Pancreas (tissue), 10 donors: ENCODE measurements at regions not wholly inside any gene's neighbourhood (a gene's known extent, or its start where the extent isn't known, plus 50 kb on each side); places are given as distances from the start of the nearest gene placed in this dataset.

ENCODE experiments used
- ATAC-seq, 4 donors: fragments of 200-7000 bp; cut with Tn5 transposase; one replicate each; pipeline versions ENCODE4 v1.8.0 to v1.9.1; 2020; ENCODE audit warnings: mild to moderate bottlenecking in 4 of 4, moderate library complexity in 4 of 4
- DNase-seq, 6 donors: peaks; one replicate each; pipeline ENCODE4 v3.0.0-alpha.2; 2020
- FAIRE-seq: peaks from 2 replicates; lab custom pipeline; 2012; peaks lifted over from hg19 to GRCh38; lab: Jason Lieb, UNC
- H3K27ac ChIP-seq, 4 donors: fragments of 200-600 bp; sonication (generic); 1 replicate in 3 of 4; 2 replicates in 1 of 4; pipeline versions ENCODE4 v1.5.0 to v1.8.0; 2020
- H3K27me3 ChIP-seq, 4 donors: fragments of 200-600 bp; one replicate each; pipeline ENCODE4 v1.8.0; 2021
- H3K36me3 ChIP-seq, 3 donors: fragments of 200-600 bp; sonication (generic) in 1 of 3; one replicate each; pipeline versions ENCODE4 v1.5.0 to v1.8.0; 2020 to 2021
- H3K4me1 ChIP-seq, 3 donors: fragments of 200-600 bp; one replicate each; pipeline ENCODE4 v1.8.0; 2021
- H3K4me3 ChIP-seq, 4 donors: fragments of 200-600 bp; sonication (generic) in 2 of 4; one replicate each; pipeline versions ENCODE4 v1.5.0 to v1.8.0; 2020 to 2021
- H3K9me3 ChIP-seq, 4 donors: fragments of 200-600 bp; one replicate each; pipeline ENCODE4 v1.8.0; 2021
- CTCF ChIP-seq, 4 donors: fragments of 200-600 bp; sonication (generic) in 3 of 4; IDR thresholded peaks; one replicate each; pipeline versions ENCODE4 v1.5.0 to v1.8.0; 2021; ENCODE audit warnings: antibody characterized with exemption in 4 of 4
- WGBS, 2 donors: extraction: QIAGEN DNeasy Blood & Tissue Kit; methylation state at CpG; one replicate each; pipeline ENCODE4 v1.1.7; 2013; 5-methylcytosine and 5-hydroxymethylcytosine counted together
- intact Hi-C, 3 donors: fragments of 100-400 bp; cut with DNase I; formaldehyde crosslinking; loops; one replicate each; pipeline versions ENCODE4 v1.11.1 to v1.14.2; 2022
- donor health status: healthy with polysubstance abuse.
- donor health status: DM: no; HTN: no; CAD: no; lungs with moderate emphysema.
- donor health status: DM: no; HTN: no; CAD: no.
- donor health status: control.
- donor health status: control.
- donor health status: Bipolar disorder and iron deficiency.
- donor health status: DM: yes; HTN: yes; CAD: no.
- donor health status: DM: no; HTN: no; CAD: no.
- donor health status: DM: no; HTN: no; CAD: no.
- donor health status: DM: yes; HTN: yes; CAD: no.

- no peak for TF ChIP-seq CTCF (IDR thresholded peaks at IDR 0.05)
- no peak overlapping the region for H3K27ac ChIP-seq
- DNase-seq (no peak), ATAC-seq (no peak), FAIRE-seq (no peak)
- H3K36me3 ChIP-seq, result no peaks in the 10 kb centered on the region
- intact Hi-C loops, result no loop called here
- H3K4me1 ChIP-seq, result no peaks in the 10 kb centered on the region
- no peak overlapping the region for H3K4me3 ChIP-seq
- no peaks in the 10 kb centered on the region for H3K9me3 ChIP-seq
- no peaks in the 10 kb centered on the region for H3K27me3 ChIP-seq
- WGBS, 2 donors, result 69% methylated on average over 5 of the region's 5 CpGs
Observed at GRCh38 chr7:106524690-106525059, 136.3 kb downstream of the CCDC71L start.

- no peak for DNase-seq
- no peak overlapping the region for H3K27ac ChIP-seq
- intact Hi-C loops, result no loop called here
- H3K36me3 ChIP-seq, result no peaks in the 10 kb centered on the region
- no peaks in the 10 kb centered on the region for H3K9me3 ChIP-seq
- ATAC-seq, result no peak
- no peak for FAIRE-seq
- no peak overlapping the region for H3K4me3 ChIP-seq
- no peaks in the 10 kb centered on the region for H3K4me1 ChIP-seq
- TF ChIP-seq CTCF (IDR thresholded peaks at IDR 0.05), result no peak
- no peaks in the 10 kb centered on the region for H3K27me3 ChIP-seq
- WGBS, 2 donors, result 57 to 69% methylated on average over 8 of the region's 8 CpGs
Observed at GRCh38 chr7:106523482-106523881, 137.5 kb downstream of the CCDC71L start.

- H3K4me3 ChIP-seq, result no peak overlapping the region
- FAIRE-seq (no peak), DNase-seq (no peak), ATAC-seq (no peak)
- no peaks in the 10 kb centered on the region for H3K9me3 ChIP-seq
- H3K27ac ChIP-seq, result no peak overlapping the region
- 64 to 70% methylated on average over 5 of the region's 5 CpGs for WGBS, 2 donors
- H3K4me1 ChIP-seq, result no peaks in the 10 kb centered on the region
- H3K27me3 ChIP-seq, result no peaks in the 10 kb centered on the region
- TF ChIP-seq CTCF (IDR thresholded peaks at IDR 0.05), result no peak
- no peaks in the 10 kb centered on the region for H3K36me3 ChIP-seq
- intact Hi-C loops, result no loop called here
Observed at GRCh38 chr7:106522696-106523095, 138.3 kb downstream of the CCDC71L start.

- 62 to 76% methylated on average over 2 of the region's 2 CpGs for WGBS, 2 donors
- no peak for FAIRE-seq
- Histone ChIP-seq H3K27ac (no peak overlapping the region), H3K4me3 (no peak overlapping the region), H3K4me1 (no peaks in the 10 kb centered on the region), H3K27me3 (no peaks in the 10 kb centered on the region), H3K36me3 (no peaks in the 10 kb centered on the region), H3K9me3 (no peaks in the 10 kb centered on the region)
- intact Hi-C loops, result no loop called here
- ATAC-seq, result no peak
- no peak for TF ChIP-seq CTCF (IDR thresholded peaks at IDR 0.05)
- no peak for DNase-seq
Observed at GRCh38 chr7:106521541-106521940, 139.4 kb downstream of the CCDC71L start.

- Histone ChIP-seq H3K4me1 (no peaks in the 10 kb centered on the region), H3K27ac (no peak overlapping the region), H3K4me3 (no peak overlapping the region), H3K27me3 (no peaks in the 10 kb centered on the region), H3K36me3 (no peaks in the 10 kb centered on the region), H3K9me3 (no peaks in the 10 kb centered on the region)
- ATAC-seq (no peak), FAIRE-seq (no peak), DNase-seq (no peak)
- TF ChIP-seq CTCF (IDR thresholded peaks at IDR 0.05), result no peak
- intact Hi-C loops, result no loop called here
- WGBS, 2 donors, result 65 to 73% methylated on average over 4 of the region's 4 CpGs
Observed at GRCh38 chr7:106520962-106521514, 139.9 kb downstream of the CCDC71L start.
